ENCODE measurements at regions not wholly inside any gene's neighbourhood (a gene's known extent, or its start where the extent isn't known, plus 50 kb on each side); places are given as distances from the start of the nearest gene placed in this dataset.

- TF ChIP-seq EZH2 (IDR thresholded peaks at IDR 0.05) (no peak), POLR2A (IDR thresholded peaks at IDR 0.05; ENCODE audit: borderline replicate concordance, extremely low read depth, insufficient read depth, insufficient read length) (no peak)
These were observed 51.6 kb upstream of the POU3F2 start for GRCh38 chr6:98782772-98783171.

Data from HCT116 (cell line).